Breast epithelium (tissue), 3 donors: ENCODE measurements at regions not wholly inside any gene's neighbourhood (a gene's known extent, or its start where the extent isn't known, plus 50 kb on each side); places are given as distances from the start of the nearest gene placed in this dataset.

Experiments used
- POLR2A ChIP-seq: fragments of 450-650 bp; IDR thresholded peaks from one replicate; pipeline ENCODE4 v1.6.1; 2016; ENCODE audit warnings: antibody characterized with exemption, mild to moderate bottlenecking, moderate library complexity
- TF ChIP-seq, protein P1 (sequence below), 3 donors: fragments of 450-650 bp; IDR thresholded peaks; one replicate each; pipeline ENCODE4 v1.5.1; 2016 to 2017; ENCODE audit warnings: antibody characterized with exemption in 3 of 3, mild to moderate bottlenecking in 3 of 3, moderate library complexity in 3 of 3

DNA sequence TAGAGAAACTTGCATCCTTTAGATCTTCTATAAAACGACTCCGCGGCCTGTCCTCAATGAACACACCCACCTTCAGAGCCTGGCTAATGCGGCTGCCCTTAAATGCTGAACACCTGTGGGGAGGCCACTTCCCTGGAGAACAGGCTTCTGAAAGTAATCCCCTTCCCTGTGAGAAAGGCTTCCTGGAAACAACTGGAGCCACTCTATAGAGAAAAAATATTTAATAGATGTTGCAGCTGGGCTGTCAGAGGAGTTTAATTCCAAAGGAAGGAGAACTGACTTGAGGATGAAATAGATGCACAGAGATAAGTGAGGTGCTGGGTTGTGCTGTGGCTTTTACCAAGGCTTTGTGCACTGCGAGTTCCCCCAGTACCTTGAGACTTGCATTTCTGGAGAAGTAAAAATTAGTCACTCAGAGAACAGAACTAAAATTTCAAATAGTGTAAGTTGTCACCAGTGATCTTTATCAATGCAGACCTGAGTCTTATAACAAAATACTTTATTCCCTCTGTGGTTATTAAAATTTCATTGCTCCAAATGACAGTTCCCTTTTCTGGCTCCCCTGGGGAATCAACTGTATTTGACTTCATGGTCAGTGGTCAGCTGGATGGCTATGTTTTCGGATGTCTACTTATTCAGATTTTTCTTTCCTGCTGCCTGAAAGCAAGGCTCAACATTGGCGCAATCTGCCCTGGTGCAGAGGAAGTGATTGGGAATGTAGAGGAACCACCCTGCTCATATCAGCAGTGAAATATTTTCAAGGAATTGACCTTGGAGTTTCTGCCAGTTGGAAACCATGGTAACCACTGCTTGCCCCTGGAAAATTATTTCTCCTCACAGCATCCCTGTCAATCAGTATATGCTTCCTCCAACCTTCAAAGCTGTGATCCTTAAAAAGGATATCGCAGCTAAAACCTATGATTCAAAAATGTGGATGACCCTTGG, 238.8 kb downstream of the SMARCA2 start:
- TF ChIP-seq, protein P1, sequence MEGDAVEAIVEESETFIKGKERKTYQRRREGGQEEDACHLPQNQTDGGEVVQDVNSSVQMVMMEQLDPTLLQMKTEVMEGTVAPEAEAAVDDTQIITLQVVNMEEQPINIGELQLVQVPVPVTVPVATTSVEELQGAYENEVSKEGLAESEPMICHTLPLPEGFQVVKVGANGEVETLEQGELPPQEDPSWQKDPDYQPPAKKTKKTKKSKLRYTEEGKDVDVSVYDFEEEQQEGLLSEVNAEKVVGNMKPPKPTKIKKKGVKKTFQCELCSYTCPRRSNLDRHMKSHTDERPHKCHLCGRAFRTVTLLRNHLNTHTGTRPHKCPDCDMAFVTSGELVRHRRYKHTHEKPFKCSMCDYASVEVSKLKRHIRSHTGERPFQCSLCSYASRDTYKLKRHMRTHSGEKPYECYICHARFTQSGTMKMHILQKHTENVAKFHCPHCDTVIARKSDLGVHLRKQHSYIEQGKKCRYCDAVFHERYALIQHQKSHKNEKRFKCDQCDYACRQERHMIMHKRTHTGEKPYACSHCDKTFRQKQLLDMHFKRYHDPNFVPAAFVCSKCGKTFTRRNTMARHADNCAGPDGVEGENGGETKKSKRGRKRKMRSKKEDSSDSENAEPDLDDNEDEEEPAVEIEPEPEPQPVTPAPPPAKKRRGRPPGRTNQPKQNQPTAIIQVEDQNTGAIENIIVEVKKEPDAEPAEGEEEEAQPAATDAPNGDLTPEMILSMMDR (IDR thresholded peaks at IDR 0.05), result no peak
- TF ChIP-seq POLR2A, result no peak
